Activated naive CD4-positive, alpha-beta T cell (primary cell): ENCODE measurements at regions not wholly inside any gene's neighbourhood (a gene's known extent, or its start where the extent isn't known, plus 50 kb on each side); places are given as distances from the start of the nearest gene placed in this dataset.

Experiments
- DNase-seq, 4 experiments: peaks; one replicate each; lab custom pipeline; 2025; lab: John Stamatoyannopoulos, UW

DNA sequence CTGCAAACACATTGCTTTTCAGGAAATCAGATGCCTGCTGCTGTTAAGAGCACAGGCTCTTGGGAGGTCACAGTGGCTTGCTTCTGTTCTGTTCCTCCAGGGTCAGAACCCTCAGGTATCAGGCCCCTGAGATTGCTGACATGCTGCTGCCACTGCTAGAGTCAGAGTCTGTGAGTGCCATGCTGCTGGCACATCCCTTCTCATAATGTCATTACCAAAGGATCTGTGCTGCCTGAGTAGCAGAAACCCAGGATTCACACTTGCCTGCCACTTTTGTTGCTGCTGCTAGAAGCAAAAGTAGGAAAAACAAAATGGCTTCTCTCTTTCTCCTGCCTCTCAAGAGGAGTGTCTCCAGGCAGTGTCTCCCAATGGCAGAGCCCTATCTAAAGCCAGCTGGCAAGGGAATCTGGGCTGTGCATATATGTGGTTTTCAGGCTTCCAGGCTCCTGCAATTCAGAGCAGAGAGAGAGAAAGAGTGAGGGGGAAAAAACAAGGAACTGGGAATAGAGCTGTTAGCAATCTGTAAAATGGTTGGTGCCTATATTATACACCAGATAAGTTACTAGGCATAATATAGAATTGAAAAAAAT is 180.3 kb downstream of the MYCN start:
- no peak for DNase-seq

- no peak for DNase-seq
Observed at GRCh38 chr2:16119741-16120140, 179.4 kb downstream of the MYCN start.

DNA sequence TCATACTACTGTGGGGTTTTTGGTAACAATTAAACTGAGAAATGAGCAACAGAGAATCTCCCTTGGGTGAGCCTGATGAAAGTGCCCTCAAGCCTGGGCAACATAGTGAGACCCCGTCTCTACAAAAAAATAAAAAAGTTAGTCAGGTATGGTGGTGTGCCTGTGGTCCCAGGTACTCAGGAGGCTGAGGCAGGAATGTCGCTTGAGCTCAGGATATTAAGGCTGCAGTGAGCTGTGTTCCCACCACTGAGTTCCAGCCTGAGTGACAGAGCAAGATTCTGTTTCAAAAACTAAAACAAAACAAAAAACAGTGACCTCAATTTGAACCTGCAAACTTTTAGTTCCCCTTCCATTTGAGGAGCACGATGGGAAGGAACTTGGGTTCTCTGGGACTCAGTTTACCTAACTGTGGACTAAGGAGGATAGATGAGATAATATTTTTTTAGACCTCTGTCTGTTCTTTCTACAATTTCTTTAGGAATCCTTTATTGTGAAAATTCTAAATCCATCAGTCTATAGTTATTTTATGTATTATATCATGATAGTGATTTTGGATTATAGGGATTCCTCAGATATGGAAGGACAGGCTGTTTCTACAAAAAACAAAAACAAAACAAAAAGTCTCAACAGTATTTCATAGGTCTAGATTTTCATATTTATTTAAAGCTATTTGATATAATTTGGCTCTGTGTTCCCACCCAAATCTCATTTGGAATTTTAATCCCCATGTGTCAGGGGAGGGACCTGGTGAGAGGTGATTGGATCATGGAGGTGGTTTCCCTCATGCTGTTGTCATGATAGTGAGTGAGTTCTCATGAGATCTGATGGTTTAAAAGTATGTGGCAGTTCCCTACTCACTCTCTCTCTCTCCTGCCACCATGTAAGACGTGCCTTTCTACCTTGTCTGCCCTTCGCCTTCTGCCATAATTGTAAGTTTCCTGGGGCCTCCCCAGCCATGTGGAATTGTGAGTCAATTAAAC is 178.6 kb downstream of the MYCN start:
- no peak for DNase-seq

DNA sequence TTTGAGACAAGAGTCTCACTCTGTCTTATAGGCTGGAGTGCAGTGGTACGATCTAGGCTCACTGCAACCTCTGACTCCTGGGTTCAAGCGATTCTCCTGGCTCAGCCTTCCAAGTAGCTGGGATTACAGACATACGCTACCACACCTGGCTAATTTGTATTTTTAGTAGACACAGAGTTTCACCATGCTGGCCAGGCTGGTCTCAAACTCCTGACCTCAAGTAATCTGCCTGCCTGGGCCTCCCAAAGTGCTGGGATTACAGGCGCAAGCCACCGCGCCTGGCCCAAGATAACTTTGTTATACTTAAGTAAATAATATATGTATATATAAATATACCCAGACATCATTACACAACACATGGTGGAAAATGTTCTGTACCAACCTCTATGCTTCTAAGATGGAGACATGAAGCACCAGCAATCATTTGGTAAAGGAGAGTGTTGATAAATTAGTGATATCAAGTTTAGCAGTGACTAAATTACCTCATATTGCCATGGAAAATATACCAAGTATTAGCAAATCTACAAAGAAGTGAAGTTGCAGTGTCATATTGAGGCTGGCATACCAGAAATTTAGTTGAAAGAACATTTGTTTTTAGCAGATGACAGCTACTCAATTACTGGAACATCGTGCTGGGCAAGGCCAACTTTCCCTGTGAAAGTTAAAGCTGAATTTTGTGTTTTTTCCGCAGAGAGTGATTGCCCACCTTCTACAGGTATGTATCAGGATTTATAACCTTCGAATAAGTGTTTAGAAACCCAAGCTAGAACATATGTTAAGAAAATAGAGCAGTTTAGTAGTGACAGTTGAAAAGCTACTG is 177.7 kb downstream of the MYCN start:
- DNase-seq, result no peak

- DNase-seq, result no peak
Observed at GRCh38 chr2:16117021-16117700, 176.8 kb downstream of the MYCN start.

- no peak for DNase-seq
Observed at GRCh38 chr2:16115881-16116830, 175.8 kb downstream of the MYCN start.

GRCh38 chr2:16115291-16115690 is 174.9 kb downstream of the MYCN start:
- no peak for DNase-seq

DNA sequence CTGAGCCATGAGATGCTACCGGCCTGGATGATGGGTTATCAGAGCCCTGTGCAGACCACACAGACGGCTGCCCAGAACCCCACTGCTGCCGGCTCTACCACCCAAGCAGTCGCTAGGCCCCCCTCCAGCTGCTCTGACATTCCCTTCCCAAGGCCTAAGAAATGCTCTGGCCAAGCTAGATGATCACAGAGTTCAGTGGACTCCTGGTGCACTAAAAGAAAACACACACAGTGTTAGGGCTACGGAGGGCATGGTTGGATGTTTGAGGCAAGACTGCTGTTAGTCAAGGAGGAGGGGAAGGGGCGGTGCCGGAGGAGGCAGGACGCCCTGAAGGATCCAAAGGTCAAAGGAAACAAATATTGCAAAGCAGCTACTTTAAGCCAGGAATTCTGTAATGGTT is 174.5 kb downstream of the MYCN start:
- DNase-seq, result no peak

DNA sequence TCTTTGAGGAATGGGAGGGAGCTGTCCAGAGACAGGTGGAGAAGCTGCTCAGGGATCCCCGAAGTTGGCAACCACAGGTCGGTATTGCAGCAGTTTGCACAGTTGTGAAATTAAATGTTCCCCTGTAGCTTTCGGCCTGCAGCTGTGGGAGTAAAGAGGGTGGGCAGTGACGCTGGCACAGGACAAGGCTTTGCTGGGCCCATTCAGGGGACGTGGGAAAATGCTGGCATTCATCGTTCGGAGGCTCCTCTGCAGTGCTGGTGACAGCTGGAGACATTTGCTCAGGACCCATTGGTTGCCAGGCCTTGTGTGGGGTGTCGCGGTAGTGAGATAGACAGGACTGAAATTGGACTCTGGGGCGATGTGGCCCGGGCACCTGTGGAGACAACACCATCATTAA is 173.7 kb downstream of the MYCN start:
- no peak for DNase-seq

GRCh38 chr2:16113568-16113967 is 173.2 kb downstream of the MYCN start:
- DNase-seq, result no peak

- DNase-seq, result no peak
Observed at GRCh38 chr2:16112972-16113560, 172.7 kb downstream of the MYCN start.

GRCh38 chr2:16112251-16112971 is 172.1 kb downstream of the MYCN start:
- no peak for DNase-seq

GRCh38 chr2:16111838-16112210 is 171.5 kb downstream of the MYCN start:
- DNase-seq, result no peak

DNA sequence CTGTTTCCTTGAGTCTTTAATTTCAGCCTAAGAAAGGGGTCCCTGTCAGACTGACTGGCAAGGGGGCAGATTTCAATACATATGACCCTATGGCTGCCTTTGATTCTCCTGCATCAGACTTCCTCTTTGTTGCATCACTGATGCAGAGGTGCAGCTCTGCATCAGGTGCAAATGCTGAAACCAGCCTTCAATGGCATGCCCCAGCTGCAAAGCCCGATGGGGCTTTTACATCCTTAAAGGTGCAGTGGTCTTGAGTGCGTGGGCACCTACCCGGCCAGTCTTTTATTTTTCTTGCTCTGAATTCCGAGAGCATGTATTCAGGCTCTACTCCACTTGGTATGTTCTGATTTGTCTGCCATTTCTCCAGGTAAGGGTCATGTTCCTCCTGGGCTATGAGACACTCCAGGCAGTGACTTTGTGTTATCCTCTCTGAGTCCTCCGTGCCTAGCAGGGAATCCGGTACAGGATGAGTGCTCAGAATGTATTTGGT is 169.5 kb downstream of the MYCN start:
- no peak for DNase-seq

GRCh38 chr2:16109368-16109820 is 169.0 kb downstream of the MYCN start:
- DNase-seq, result no peak

GRCh38 chr2:16107246-16107645 is 166.9 kb downstream of the MYCN start:
- no peak for DNase-seq

DNA sequence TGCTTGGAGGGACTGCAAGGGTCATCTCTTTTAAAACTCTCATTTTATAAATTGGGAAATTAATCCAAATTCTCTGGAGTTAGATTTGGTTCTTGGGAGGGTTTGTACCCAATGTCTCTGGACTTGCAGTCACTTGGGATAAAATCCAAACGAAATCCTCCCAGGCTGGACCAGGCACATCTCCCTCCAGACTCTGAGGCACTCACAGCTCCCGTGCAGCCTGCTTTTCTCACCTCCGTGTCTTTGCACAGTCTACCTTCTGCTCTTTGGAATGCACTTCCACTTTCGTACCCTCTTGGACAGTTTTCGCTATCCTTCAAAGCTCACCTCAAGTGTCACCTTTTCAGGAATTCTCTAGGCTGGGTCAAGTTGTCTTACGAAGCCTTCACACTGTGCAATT is 166.3 kb downstream of the MYCN start:
- no peak for DNase-seq

DNA sequence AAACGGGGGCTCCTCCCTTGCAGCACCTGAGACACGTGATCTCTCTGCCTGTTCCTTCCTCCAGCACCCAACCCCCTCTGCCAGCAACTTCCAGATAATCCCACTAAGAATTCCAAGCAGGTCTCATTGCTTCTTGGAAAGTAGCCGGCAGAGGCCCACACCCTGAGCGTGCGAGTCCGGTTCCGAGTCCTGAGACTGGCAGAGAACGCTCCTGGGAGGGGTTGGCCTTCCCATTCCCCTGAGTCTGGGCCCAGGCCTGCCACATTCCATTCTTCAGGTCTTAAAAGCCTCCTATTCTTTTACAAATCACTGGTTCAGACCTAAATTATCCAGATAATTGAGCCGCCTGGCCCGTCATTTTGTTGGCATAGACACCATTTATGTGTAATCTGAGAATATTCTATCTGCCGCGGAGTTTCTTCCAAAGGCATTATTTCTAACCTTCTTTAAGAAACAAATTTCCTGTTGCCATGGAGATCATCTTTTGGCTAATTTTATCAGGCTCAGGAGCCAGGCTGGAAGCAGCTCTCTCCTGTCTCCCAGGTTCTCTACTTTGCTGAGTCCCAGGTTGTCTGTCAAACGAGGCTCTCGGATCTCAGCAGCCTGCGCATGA is 165.4 kb downstream of the MYCN start:
- DNase-seq, result no peak
